ENCODE measurements at regions not wholly inside any gene's neighbourhood (a gene's known extent, or its start where the extent isn't known, plus 50 kb on each side); places are given as distances from the start of the nearest gene placed in this dataset.

GRCh38 chr10:131556061-131556896 is 244.8 kb upstream of the TCERG1L start:
- no peak for TF ChIP-seq CTCF (IDR thresholded peaks at IDR 0.05)
- no peak for TF ChIP-seq POLR2A (IDR thresholded peaks at IDR 0.05)
